A673 (cell line): ENCODE measurements at regions not wholly inside any gene's neighbourhood (a gene's known extent, or its start where the extent isn't known, plus 50 kb on each side); places are given as distances from the start of the nearest gene placed in this dataset.

ENCODE experiments used
- BruUV-seq: library from RNA; stranded (reverse); fragments of 400-500 nt; replicated peaks from 2 replicates; lab custom pipeline; 2021; lab: Mats Ljungman, UMichigan
- CTCF ChIA-PET: fragments of 300-600 bp; sonication (Branson Sonifier 250); formaldehyde crosslinking; loops from one replicate; lab custom pipeline; 2022; ENCODE audit warnings: antibody characterized with exemption; lab: Charles Lee
- POLR2A ChIA-PET: fragments of 300-600 bp; sonication (Branson Sonifier 250); formaldehyde crosslinking; loops from one replicate; lab custom pipeline; 2022; ENCODE audit warnings: antibody characterized with exemption; ENCODE audit not compliant: low non-redundant PET; lab: Charles Lee
- DNase-seq: peaks from one replicate; pipeline ENCODE4 v3.0.0-alpha.2; 2015; ENCODE audit warnings: low spot score
- H3K27ac ChIP-seq: fragments of 200-600 bp; sonication (generic); 2 replicates; pipeline ENCODE4 v1.5.1; 2016; ENCODE audit warnings: mixed run types, low read depth, mild to moderate bottlenecking, mixed read lengths, antibody characterized with exemption, low read length; ENCODE audit not compliant: poor library complexity, severe bottlenecking
- H3K27me3 ChIP-seq: fragments of 200-600 bp; sonication (generic); replicated peaks from 2 replicates; pipeline ENCODE4 v1.6.1; 2017; ENCODE audit warnings: mixed run types, low read depth, mild to moderate bottlenecking, mixed read lengths, antibody characterized with exemption, low read length; ENCODE audit not compliant: insufficient read depth, poor library complexity
- H3K36me3 ChIP-seq: fragments of 200-600 bp; sonication (generic); 2 replicates; pipeline ENCODE4 v1.6.1; 2016; ENCODE audit warnings: mixed run types, mild to moderate bottlenecking, mixed read lengths, antibody characterized with exemption, low read length; ENCODE audit not compliant: insufficient read depth, poor library complexity, severe bottlenecking
- H3K4me1 ChIP-seq: fragments of 200-600 bp; sonication (generic); 2 replicates; pipeline ENCODE4 v1.6.1; 2017; ENCODE audit warnings: mixed run types, mild to moderate bottlenecking, mixed read lengths, antibody characterized with exemption, low read length; ENCODE audit not compliant: insufficient read depth, poor library complexity, severe bottlenecking
- H3K4me3 ChIP-seq: fragments of 200-600 bp; sonication (generic); 2 replicates; pipeline ENCODE4 v1.5.1; 2016; ENCODE audit warnings: low read depth, mixed run types, mild to moderate bottlenecking, mixed read lengths, low read length; ENCODE audit not compliant: poor library complexity, severe bottlenecking
- H3K9me3 ChIP-seq: fragments of 200-600 bp; sonication (generic); 2 replicates; pipeline ENCODE4 v1.6.1; 2016; ENCODE audit warnings: mixed run types, low read depth, mild to moderate bottlenecking, mixed read lengths, antibody characterized with exemption, low read length; ENCODE audit not compliant: poor library complexity, severe bottlenecking
- EZH2 ChIP-seq: fragments of 200-600 bp; sonication (generic); IDR thresholded peaks from 2 replicates; pipeline ENCODE4 v1.6.1; 2017; ENCODE audit warnings: borderline replicate concordance, low read depth, mild to moderate bottlenecking, mixed read lengths, antibody characterized with exemption, low read length; ENCODE audit not compliant: poor library complexity, severe bottlenecking
- intact Hi-C: fragments of 100-400 bp; cut with micrococcal nuclease; formaldehyde crosslinking; loops from one replicate; pipeline ENCODE4 v1.10.0; 2022; ENCODE audit not compliant: unreplicated experiment
- TF ChIP-seq, protein P1 (sequence below): fragments of 300-800, 200-600 bp; sonication (generic); conservative IDR thresholded peaks from 2 replicates; pipeline ENCODE4 v1.5.1; 2017; ENCODE audit warnings: low read depth, mild to moderate bottlenecking, antibody characterized with exemption, low read length, moderate library complexity, mixed read lengths

DNA sequence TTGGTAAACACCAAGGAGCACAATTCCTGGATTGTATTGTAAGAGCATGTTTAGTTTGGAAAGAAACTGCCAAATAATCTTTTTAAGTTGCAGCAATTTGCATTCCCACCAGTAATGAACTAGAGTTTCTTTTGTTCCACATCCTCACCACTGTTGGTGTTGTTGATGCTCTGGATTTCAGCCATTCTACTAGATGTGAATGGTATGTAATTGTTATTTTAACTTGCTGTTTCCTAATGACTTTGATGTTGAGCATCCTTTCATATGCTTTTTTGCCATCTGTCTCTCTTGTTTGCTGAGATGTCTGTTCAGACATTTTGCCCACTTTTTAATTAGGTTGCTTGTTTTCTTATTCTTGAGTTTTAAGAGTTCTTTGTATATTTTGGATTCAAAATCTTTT lies 1654.1 kb downstream of the GRIK2 start:
- Histone ChIP-seq H3K27me3 (no peaks in the 10 kb centered on the region), H3K9me3 (no peaks in the 10 kb centered on the region), H3K4me1 (no peaks in the 10 kb centered on the region), H3K4me3 (no peak overlapping the region), H3K36me3 (no peaks in the 10 kb centered on the region), H3K27ac (no peak overlapping the region)
- no TSS peak for BruUV-seq
- intact Hi-C loops, result no loop called here
- ChIA-PET CTCF (no interaction called here), POLR2A (no interaction called here)
- no peak for TF ChIP-seq EZH2
- TF ChIP-seq, protein P1, sequence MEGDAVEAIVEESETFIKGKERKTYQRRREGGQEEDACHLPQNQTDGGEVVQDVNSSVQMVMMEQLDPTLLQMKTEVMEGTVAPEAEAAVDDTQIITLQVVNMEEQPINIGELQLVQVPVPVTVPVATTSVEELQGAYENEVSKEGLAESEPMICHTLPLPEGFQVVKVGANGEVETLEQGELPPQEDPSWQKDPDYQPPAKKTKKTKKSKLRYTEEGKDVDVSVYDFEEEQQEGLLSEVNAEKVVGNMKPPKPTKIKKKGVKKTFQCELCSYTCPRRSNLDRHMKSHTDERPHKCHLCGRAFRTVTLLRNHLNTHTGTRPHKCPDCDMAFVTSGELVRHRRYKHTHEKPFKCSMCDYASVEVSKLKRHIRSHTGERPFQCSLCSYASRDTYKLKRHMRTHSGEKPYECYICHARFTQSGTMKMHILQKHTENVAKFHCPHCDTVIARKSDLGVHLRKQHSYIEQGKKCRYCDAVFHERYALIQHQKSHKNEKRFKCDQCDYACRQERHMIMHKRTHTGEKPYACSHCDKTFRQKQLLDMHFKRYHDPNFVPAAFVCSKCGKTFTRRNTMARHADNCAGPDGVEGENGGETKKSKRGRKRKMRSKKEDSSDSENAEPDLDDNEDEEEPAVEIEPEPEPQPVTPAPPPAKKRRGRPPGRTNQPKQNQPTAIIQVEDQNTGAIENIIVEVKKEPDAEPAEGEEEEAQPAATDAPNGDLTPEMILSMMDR, result no peak
- no peak for DNase-seq

DNA sequence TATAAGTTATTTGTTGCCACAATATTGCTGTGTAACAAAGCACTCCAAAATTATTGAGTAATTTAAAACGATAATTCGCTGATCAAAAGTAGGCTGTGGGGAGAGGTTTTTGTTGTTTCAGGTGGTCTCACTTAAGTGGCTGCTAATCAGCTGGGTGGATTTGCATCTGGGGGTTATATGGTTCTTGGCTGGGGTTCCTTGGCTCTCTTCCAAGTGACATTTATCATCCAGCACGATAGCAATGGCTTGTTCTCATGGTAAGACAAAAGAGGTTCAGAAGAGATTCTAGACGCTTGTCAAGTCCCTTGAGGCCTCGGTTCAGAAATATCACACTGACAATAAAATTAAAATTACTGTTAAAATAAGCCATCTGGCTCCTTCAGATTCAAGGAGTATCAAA lies 1648.8 kb downstream of the GRIK2 start:
- no peak for TF ChIP-seq EZH2
- TF ChIP-seq, protein P1, result no peak
- H3K4me3 ChIP-seq, result no peak overlapping the region
- POLR2A ChIA-PET, result no interaction called here
- H3K27me3 ChIP-seq, result no peaks in the 10 kb centered on the region
- intact Hi-C loops, result no loop called here
- BruUV-seq, result no TSS peak
- CTCF ChIA-PET, result no interaction called here
- no peak overlapping the region for H3K27ac ChIP-seq
- H3K36me3 ChIP-seq, result no peaks in the 10 kb centered on the region
- no peaks in the 10 kb centered on the region for H3K4me1 ChIP-seq
- no peaks in the 10 kb centered on the region for H3K9me3 ChIP-seq
- peak; percentile 12 for DNase-seq

DNA sequence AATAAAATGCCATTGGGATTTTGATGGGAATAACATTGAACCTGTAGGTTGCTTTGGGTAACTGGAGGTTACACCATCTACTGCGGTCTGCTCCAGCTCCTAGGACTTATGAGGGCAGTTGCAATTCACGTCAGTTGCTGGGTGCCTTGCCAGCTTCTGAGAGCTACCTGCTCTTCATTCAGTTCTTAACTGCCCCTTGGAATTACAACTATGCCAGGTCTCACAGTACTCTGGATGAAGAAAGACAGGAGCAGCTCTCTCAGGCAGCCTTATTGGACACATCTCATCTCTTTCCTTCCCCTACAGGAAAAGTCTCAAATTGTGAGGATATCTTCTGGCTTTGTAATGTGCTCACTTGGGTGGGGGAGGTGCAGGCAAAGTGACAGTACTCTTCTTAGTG lies 1643.3 kb downstream of the GRIK2 start:
- intact Hi-C loops, result no loop called here
- no peak overlapping the region for H3K27ac ChIP-seq
- CTCF ChIA-PET, result no interaction called here

More for the DNA sequence above, 1643.3 kb downstream of the GRIK2 start:
- no TSS peak for BruUV-seq
- no peak for TF ChIP-seq EZH2
- TF ChIP-seq, protein P1, result no peak
- DNase-seq, result no peak
- Histone ChIP-seq H3K4me3 (no peak overlapping the region), H3K9me3 (no peaks in the 10 kb centered on the region), H3K36me3 (no peaks in the 10 kb centered on the region), H3K27me3 (no peaks in the 10 kb centered on the region), H3K4me1 (no peaks in the 10 kb centered on the region)
- POLR2A ChIA-PET, result no interaction called here
